Immature natural killer cell (primary cell): ENCODE measurements at regions not wholly inside any gene's neighbourhood (a gene's known extent, or its start where the extent isn't known, plus 50 kb on each side); places are given as distances from the start of the nearest gene placed in this dataset.

ENCODE experiments used
- DNase-seq, 3 donors: peaks; one replicate each; pipeline ENCODE4 v3.0.0; 2022; ENCODE audit warnings: mixed read lengths in 1 of 3
- H3K27ac Mint-ChIP-seq, 6 donors: one replicate each; pipeline ENCODE4 v1.8.0; 2020; ENCODE audit warnings: mixed read lengths in 6 of 6, mild to moderate bottlenecking in 5 of 6, inconsistent platforms in 4 of 6, moderate library complexity in 3 of 6
- H3K27me3 Mint-ChIP-seq, 3 donors: one replicate each; pipeline ENCODE4 v1.8.0; 2020 to 2021; ENCODE audit warnings: low read depth in 3 of 3, mild to moderate bottlenecking in 3 of 3, mixed read lengths in 3 of 3, moderate library complexity in 3 of 3, inconsistent platforms in 1 of 3
- H3K36me3 Mint-ChIP-seq, 3 donors: one replicate each; pipeline ENCODE4 v1.8.0; 2020; ENCODE audit warnings: mixed read lengths in 3 of 3, inconsistent platforms in 2 of 3, mild to moderate bottlenecking in 2 of 3
- H3K4me1 Mint-ChIP-seq, 2 donors: one replicate each; pipeline ENCODE4 v1.8.0; 2020; ENCODE audit warnings: inconsistent platforms in 2 of 2, mild to moderate bottlenecking in 2 of 2, mixed read lengths in 2 of 2, moderate library complexity in 1 of 2
- H3K4me3 Mint-ChIP-seq, 5 donors: one replicate each; pipeline ENCODE4 v1.8.0; 2020; ENCODE audit warnings: mild to moderate bottlenecking in 5 of 5, mixed read lengths in 5 of 5, inconsistent platforms in 3 of 5, moderate library complexity in 3 of 5
- H3K9me3 Mint-ChIP-seq, 6 donors: one replicate each; pipeline ENCODE4 v1.8.0; 2020; ENCODE audit warnings: mild to moderate bottlenecking in 6 of 6, mixed read lengths in 6 of 6, inconsistent platforms in 4 of 6, moderate library complexity in 3 of 6

- Mint-ChIP-seq H3K27ac (no peak overlapping the region), H3K4me1 (no peaks in the 10 kb centered on the region), H3K9me3 (peaks cover 1 to 31% (median 8%) of the 10 kb centered on the region in 6 donors), H3K4me3 (no peak overlapping the region), H3K36me3 (no peaks in the 10 kb centered on the region), H3K27me3 (no peaks in the 10 kb centered on the region)
- DNase-seq = no peak
Observed at GRCh38 chr1:82589588-82589987, 788.9 kb downstream of the ADGRL2 start.

DNA sequence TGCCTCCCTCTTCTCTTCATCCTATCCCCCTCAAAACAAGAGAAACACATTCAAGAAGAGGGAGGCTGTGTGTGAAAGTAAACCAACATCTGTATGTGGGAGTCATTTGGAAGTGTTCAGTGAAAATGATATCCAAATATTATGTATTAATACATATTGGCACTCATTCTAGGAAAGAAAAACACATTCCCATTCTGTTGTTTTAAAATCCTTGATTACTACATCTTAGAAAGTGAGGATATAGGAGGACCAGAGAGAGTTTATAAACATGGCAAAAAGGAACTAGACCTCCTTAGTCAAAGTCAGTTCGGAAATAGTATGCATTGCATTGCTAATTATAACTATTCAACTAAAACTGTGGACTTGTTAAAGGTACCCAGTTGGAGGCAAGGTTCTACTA lies 786.6 kb downstream of the ADGRL2 start:
- Mint-ChIP-seq H3K9me3 (peaks cover 0 to 20% (median 7%) of the 10 kb centered on the region in 6 donors), H3K4me1 (no peaks in the 10 kb centered on the region), H3K27ac (no peak overlapping the region), H3K36me3 (no peaks in the 10 kb centered on the region), H3K4me3 (no peak overlapping the region), H3K27me3 (no peaks in the 10 kb centered on the region)
- DNase-seq = no peak

DNA sequence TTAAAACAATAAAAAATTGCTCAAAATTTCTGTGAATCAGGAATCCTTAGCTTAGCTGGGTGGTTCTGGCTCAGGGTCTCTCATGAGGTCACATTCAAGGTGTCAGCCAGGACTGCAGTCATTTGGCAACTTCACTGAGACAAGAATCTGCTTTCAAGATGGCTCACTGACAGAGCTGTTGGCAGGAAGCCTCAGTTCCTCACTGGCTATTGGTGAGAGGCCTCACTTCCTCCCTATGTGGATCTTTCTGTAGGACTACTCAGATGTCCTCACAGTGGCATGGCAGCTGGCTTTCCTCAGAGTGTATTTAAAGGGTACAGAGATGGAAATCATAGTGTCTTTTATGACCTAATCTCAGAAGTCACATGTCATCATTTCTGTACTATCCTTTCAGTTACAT lies 785.7 kb downstream of the ADGRL2 start:
- Mint-ChIP-seq H3K4me1 (no peaks in the 10 kb centered on the region), H3K36me3 (no peaks in the 10 kb centered on the region), H3K4me3 (no peak overlapping the region), H3K27ac (no peak overlapping the region), H3K27me3 (no peaks in the 10 kb centered on the region), H3K9me3 (peaks cover 0 to 19% (median 7%) of the 10 kb centered on the region in 6 donors)
- DNase-seq = no peak

DNA sequence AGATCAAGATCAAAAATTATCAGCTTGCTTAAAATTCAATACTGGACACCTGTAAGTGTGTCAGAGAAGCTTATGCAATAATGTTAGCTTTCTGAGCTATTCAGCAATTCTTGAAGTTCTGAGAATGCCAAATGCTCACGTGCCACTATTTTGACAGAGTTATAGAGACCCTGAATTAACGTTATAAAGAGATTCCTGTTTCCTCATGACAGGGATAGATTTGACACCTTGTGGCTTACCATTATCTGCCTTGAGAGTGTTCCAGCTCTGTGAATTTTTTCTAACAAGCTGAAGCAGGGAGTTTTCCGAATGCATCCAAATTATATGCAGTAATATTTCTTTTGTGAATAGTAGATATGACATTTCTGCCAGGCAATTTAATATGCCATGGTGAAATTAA lies 781.6 kb downstream of the ADGRL2 start:
- Mint-ChIP-seq H3K4me3 (no peak overlapping the region), H3K36me3 (no peaks in the 10 kb centered on the region)

DNA sequence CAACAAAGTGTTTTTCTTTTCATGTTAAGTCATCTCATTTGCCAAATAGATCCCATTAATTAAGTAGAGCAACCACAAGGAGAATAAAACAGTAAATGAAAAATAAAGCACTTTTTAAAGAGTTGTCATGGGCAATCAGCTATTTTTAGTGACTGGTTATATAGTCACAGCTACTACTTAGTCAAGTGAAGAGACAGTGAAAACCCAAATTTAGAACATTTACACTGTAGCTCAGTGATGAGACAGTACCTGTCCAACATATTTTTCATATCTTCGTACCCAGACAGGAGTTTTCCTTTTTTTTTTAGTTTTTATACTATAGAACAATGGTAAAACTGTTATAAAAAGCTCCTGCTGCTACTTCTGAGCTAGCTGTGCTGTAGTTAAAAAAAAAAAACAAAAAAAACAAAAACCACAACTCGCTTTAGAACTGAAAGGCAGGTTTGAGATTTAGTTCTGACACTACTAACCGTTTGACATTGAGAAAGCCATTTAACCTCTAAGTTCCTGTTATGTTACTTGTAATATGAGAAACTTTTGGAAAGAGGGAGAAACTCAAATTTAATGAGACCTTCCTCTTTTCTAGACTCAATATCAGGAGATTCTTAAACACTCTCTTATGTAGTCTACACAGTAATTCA lies 777.5 kb downstream of the ADGRL2 start:
- Mint-ChIP-seq H3K4me1 (peaks cover 0 to 14% of the 10 kb centered on the region in 2 donors), H3K36me3 (no peaks in the 10 kb centered on the region), H3K9me3 (peaks cover 4 to 38% (median 6%) of the 10 kb centered on the region in 6 donors)

More for the DNA sequence above, 781.6 kb downstream of the ADGRL2 start:
- DNase-seq = no peak
- H3K27me3 Mint-ChIP-seq = no peaks in the 10 kb centered on the region
- H3K9me3 Mint-ChIP-seq = peaks cover 0 to 32% (median 6%) of the 10 kb centered on the region in 6 donors
- H3K4me1 Mint-ChIP-seq = peaks cover 0 to 8% of the 10 kb centered on the region in 2 donors
- no peak overlapping the region for H3K27ac Mint-ChIP-seq

GRCh38 chr1:82567348-82567747 lies 766.6 kb downstream of the ADGRL2 start:
- no peaks in the 10 kb centered on the region for H3K36me3 Mint-ChIP-seq

More for the DNA sequence above, 777.5 kb downstream of the ADGRL2 start:
- Mint-ChIP-seq H3K27me3 (no peaks in the 10 kb centered on the region), H3K4me3 (no peak overlapping the region), H3K27ac (no peak overlapping the region)
- no peak for DNase-seq

DNA sequence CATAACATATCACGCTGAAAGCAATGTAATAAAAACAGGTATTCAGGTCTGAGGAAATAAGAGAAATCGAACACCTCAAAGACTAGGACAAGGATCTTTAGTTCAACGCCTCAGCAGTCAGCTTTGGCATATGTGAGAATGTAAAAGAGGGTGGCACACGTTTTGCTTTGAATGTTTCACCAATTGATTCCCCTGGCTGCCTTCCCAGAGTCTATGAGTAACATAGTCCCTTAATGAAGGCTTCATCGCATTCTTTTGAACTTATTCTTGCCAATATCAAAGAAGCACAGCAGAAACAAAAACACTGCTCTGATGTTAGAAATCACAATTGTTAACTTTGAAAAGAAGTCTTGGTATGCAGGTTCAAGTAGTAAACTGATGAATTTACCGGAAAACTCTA lies 764.8 kb downstream of the ADGRL2 start:
- no peak for DNase-seq
- Mint-ChIP-seq H3K4me1 (no peaks in the 10 kb centered on the region), H3K9me3 (peaks cover 4 to 19% (median 8%) of the 10 kb centered on the region in 6 donors), H3K27ac (no peak overlapping the region), H3K4me3 (no peak overlapping the region), H3K27me3 (peaks cover 0 to 3% (median under 1%) of the 10 kb centered on the region in 3 donors), H3K36me3 (no peaks in the 10 kb centered on the region)

More at GRCh38 chr1:82567348-82567747, 766.6 kb downstream of the ADGRL2 start:
- Mint-ChIP-seq H3K27ac (no peak overlapping the region), H3K9me3 (peaks cover 0 to 19% (median 10%) of the 10 kb centered on the region in 6 donors), H3K4me1 (no peaks in the 10 kb centered on the region), H3K4me3 (no peak overlapping the region), H3K27me3 (peaks cover 0 to 3% (median 3%) of the 10 kb centered on the region in 3 donors)
- no peak for DNase-seq

DNA sequence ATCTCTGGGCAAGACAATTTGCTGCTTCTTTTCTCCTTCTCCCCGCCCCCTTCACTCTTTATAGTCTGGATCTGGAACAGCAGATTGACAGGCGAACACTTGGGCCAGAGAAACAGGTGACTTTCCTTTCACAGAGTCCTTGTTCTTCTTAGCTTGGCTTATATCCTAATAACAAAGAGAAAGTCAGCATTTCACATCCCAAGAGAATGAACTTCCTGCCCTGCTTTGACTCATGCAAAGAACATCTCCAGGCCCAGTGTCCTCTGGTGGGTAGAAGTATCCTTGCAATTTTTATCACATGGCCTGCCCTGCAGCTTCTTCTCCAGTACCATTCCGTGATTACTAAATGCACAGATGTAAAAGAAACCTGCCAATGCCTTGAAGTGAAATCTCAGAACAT lies 764.4 kb downstream of the ADGRL2 start:
- DNase-seq = no peak
- Mint-ChIP-seq H3K36me3 (no peaks in the 10 kb centered on the region), H3K27ac (no peak overlapping the region), H3K4me1 (no peaks in the 10 kb centered on the region), H3K27me3 (peaks cover 0 to 3% (median 0%) of the 10 kb centered on the region in 3 donors), H3K9me3 (peaks cover 2 to 17% (median 7%) of the 10 kb centered on the region in 6 donors), H3K4me3 (no peak overlapping the region)

GRCh38 chr1:82564333-82564732 lies 763.6 kb downstream of the ADGRL2 start:
- peaks cover 0 to 2% (median 0%) of the 10 kb centered on the region in 3 donors for H3K27me3 Mint-ChIP-seq
- no peak overlapping the region for H3K4me3 Mint-ChIP-seq
- H3K9me3 Mint-ChIP-seq = peaks cover 2 to 15% (median 6%) of the 10 kb centered on the region in 6 donors
- H3K27ac Mint-ChIP-seq = no peak overlapping the region
- H3K36me3 Mint-ChIP-seq = no peaks in the 10 kb centered on the region
- no peak for DNase-seq
- H3K4me1 Mint-ChIP-seq = no peaks in the 10 kb centered on the region

- DNase-seq = no peak
- no peak overlapping the region for H3K4me3 Mint-ChIP-seq
- no peak overlapping the region for H3K27ac Mint-ChIP-seq
- peaks cover 0 to 2% (median 0%) of the 10 kb centered on the region in 3 donors for H3K27me3 Mint-ChIP-seq
- no peaks in the 10 kb centered on the region for H3K4me1 Mint-ChIP-seq
- no peaks in the 10 kb centered on the region for H3K36me3 Mint-ChIP-seq
- H3K9me3 Mint-ChIP-seq = peaks cover 2 to 21% (median 7%) of the 10 kb centered on the region in 6 donors
Observed at GRCh38 chr1:82562448-82562847, 761.7 kb downstream of the ADGRL2 start.

GRCh38 chr1:82560566-82560965 lies 759.8 kb downstream of the ADGRL2 start:
- Mint-ChIP-seq H3K9me3 (peaks cover 2 to 16% (median 7%) of the 10 kb centered on the region in 6 donors), H3K4me3 (no peak overlapping the region), H3K4me1 (no peaks in the 10 kb centered on the region), H3K27ac (no peak overlapping the region), H3K27me3 (peaks cover 0 to 3% (median 0%) of the 10 kb centered on the region in 3 donors), H3K36me3 (no peaks in the 10 kb centered on the region)
- no peak for DNase-seq

- Mint-ChIP-seq H3K9me3 (peaks cover 0 to 19% (median 8%) of the 10 kb centered on the region in 6 donors), H3K36me3 (no peaks in the 10 kb centered on the region), H3K27ac (no peak overlapping the region), H3K4me3 (no peak overlapping the region), H3K27me3 (peaks cover 0 to 3% (median 2%) of the 10 kb centered on the region in 3 donors), H3K4me1 (no peaks in the 10 kb centered on the region)
- no peak for DNase-seq
Observed at GRCh38 chr1:82555501-82555900, 754.8 kb downstream of the ADGRL2 start.

DNA sequence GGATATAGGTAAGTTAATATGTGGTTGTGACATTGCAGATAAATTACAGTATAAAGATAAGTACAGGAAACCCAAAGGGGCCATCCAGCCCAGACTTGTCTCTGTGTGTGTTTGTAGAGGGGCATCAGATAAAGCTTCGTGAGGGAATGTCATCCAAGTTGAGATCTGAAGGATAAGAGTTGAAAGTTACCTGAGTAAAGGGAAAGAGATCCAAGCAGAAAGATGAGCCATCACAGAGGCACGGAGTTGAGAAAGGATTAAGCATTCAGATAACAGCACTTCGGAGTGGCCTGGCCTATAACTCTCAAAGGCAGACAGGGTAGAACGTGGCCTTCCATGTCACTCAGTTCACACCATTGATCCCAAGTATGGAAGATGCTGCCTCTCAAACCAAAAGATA lies 749.1 kb downstream of the ADGRL2 start:
- peaks cover 0 to 2% (median 0%) of the 10 kb centered on the region in 3 donors for H3K27me3 Mint-ChIP-seq
- H3K4me3 Mint-ChIP-seq = no peak overlapping the region
- no peak overlapping the region for H3K27ac Mint-ChIP-seq

DNA sequence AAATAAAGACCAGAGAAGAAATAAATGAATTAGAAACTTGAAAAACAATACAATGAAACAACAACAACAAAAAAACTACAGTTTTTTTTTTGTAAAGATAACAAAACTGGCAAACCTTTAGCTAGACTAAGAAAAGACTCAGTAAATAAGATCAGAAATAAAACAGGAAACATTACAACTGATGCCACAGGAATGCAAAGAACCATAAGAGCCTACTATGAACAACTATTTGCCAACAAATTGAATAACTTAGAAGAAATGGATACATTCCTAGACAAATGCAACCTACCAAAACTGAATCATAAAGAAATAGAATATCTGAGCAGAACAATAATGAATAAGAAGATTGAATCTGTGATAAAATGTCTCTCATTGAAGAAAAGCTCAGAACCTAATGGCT lies 742.0 kb downstream of the ADGRL2 start:
- Mint-ChIP-seq H3K27ac (no peak overlapping the region), H3K27me3 (no peaks in the 10 kb centered on the region), H3K4me1 (no peaks in the 10 kb centered on the region), H3K9me3 (peaks cover 9 to 47% (median 20%) of the 10 kb centered on the region in 6 donors), H3K4me3 (no peak overlapping the region), H3K36me3 (peaks cover 0 to 5% (median 4%) of the 10 kb centered on the region in 3 donors)
- DNase-seq = no peak

More for the DNA sequence above, 749.1 kb downstream of the ADGRL2 start:
- Mint-ChIP-seq H3K36me3 (peaks cover 0 to 5% (median 4%) of the 10 kb centered on the region in 3 donors), H3K9me3 (peaks cover 4 to 31% (median 14%) of the 10 kb centered on the region in 6 donors), H3K4me1 (no peaks in the 10 kb centered on the region)
- no peak for DNase-seq

- no peak overlapping the region for H3K27ac Mint-ChIP-seq
- no peak overlapping the region for H3K4me3 Mint-ChIP-seq
- H3K9me3 Mint-ChIP-seq = peaks cover 9 to 44% (median 20%) of the 10 kb centered on the region in 6 donors
- no peak for DNase-seq
- no peaks in the 10 kb centered on the region for H3K27me3 Mint-ChIP-seq
- peaks cover 0 to 5% (median 4%) of the 10 kb centered on the region in 3 donors for H3K36me3 Mint-ChIP-seq
- H3K4me1 Mint-ChIP-seq = no peaks in the 10 kb centered on the region
Observed at GRCh38 chr1:82542141-82542540, 741.4 kb downstream of the ADGRL2 start.
